PFSK-1 (cell line): ENCODE measurements at regions not wholly inside any gene's neighbourhood (a gene's known extent, or its start where the extent isn't known, plus 50 kb on each side); places are given as distances from the start of the nearest gene placed in this dataset.

Experiments used
- FOXP2 ChIP-seq: optimal IDR thresholded peaks from 2 replicates; pipeline ENCODE3; 2011; ENCODE audit warnings: borderline replicate concordance, control low read depth, inconsistent platforms; ENCODE audit not compliant: insufficient read depth; ENCODE audit errors: extremely low read length, extremely low read depth
- POLR2AphosphoS5 ChIP-seq: IDR thresholded peaks from 2 replicates; pipeline ENCODE4 v1.6.1; 2012; ENCODE audit warnings: low read depth, mild to moderate bottlenecking, control low read depth, low read length, moderate library complexity
- SIN3A ChIP-seq: IDR thresholded peaks from 2 replicates; pipeline ENCODE4 v1.6.1; 2012; ENCODE audit warnings: mild to moderate bottlenecking, low read length, moderate library complexity, borderline replicate concordance; ENCODE audit not compliant: insufficient read depth
- TF ChIP-seq, protein P1 (sequence below), 2 experiments: IDR thresholded peaks; 2 replicates each; pipeline versions ENCODE4 v1.6.1 to v1.8.0; 2011 to 2012; ENCODE audit warnings: low read depth in 2 of 2, low read length in 2 of 2, control low read depth in 1 of 2, inconsistent platforms in 1 of 2, mild to moderate bottlenecking in 1 of 2, moderate library complexity in 1 of 2; ENCODE audit not compliant: insufficient read depth in 1 of 2

DNA sequence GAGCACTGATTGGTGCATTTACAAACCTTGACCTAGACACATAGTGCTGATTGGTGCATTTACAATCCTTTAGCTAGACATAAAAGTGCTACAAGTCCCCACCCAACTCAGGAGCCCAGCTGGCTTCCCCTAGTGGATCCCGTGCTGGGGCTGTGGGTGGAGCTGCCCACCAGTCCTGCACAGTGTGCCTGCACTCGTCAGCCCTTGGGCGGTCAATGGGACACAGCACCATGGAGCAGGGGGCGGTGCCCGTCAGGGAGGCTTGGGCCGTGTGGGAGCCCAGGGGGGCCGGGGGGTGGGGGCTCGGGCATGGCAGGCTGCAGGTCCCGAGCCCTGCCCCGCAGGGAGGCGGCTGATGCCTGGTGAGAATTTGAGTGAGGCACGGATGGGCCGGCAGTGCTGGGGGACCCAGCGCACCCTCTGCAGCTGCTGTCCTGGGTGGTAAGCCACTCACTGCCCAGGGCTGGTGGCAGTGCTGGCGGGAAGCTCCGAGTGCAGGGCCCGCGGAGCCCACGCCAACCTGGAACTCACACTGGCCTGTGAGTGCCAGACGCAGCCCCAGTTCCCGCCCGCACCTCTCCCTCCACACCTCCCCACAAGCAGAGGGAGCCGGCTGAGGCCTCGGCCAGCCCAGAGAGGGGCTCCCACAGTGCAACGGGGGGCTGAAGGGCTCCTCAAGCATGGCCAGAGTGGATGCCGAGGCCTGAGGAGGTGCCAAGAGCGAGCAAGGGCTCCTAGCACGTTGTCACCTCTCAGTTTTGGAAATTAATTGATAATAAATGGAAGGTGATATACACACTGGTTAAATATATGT is 207.7 kb downstream of the RAP2B start:
- TF ChIP-seq POLR2AphosphoS5 = no peak
- no peak for TF ChIP-seq SIN3A
- TF ChIP-seq, protein P1, sequence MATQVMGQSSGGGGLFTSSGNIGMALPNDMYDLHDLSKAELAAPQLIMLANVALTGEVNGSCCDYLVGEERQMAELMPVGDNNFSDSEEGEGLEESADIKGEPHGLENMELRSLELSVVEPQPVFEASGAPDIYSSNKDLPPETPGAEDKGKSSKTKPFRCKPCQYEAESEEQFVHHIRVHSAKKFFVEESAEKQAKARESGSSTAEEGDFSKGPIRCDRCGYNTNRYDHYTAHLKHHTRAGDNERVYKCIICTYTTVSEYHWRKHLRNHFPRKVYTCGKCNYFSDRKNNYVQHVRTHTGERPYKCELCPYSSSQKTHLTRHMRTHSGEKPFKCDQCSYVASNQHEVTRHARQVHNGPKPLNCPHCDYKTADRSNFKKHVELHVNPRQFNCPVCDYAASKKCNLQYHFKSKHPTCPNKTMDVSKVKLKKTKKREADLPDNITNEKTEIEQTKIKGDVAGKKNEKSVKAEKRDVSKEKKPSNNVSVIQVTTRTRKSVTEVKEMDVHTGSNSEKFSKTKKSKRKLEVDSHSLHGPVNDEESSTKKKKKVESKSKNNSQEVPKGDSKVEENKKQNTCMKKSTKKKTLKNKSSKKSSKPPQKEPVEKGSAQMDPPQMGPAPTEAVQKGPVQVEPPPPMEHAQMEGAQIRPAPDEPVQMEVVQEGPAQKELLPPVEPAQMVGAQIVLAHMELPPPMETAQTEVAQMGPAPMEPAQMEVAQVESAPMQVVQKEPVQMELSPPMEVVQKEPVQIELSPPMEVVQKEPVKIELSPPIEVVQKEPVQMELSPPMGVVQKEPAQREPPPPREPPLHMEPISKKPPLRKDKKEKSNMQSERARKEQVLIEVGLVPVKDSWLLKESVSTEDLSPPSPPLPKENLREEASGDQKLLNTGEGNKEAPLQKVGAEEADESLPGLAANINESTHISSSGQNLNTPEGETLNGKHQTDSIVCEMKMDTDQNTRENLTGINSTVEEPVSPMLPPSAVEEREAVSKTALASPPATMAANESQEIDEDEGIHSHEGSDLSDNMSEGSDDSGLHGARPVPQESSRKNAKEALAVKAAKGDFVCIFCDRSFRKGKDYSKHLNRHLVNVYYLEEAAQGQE (IDR thresholded peaks at IDR 0.05; ENCODE audit: insufficient read depth in 1 of 2, low read depth in 2 of 2, low read length in 2 of 2) = no peak
- TF ChIP-seq FOXP2 = no peak
